HG02973 (cell line): ENCODE measurements at regions not wholly inside any gene's neighbourhood (a gene's known extent, or its start where the extent isn't known, plus 50 kb on each side); places are given as distances from the start of the nearest gene placed in this dataset.
"Not testable (repeated sequence)": the region's sequence is repeated elsewhere in the genome, so short reads cannot be mapped to it uniquely, and the experiment has no call there.

ENCODE experiments used
- ATAC-seq: cut with Tn5 transposase; IDR thresholded peaks from one replicate; pipeline ENCODE4 v1.9.1; 2021; ENCODE audit warnings: moderate library complexity; ENCODE audit not compliant: unreplicated experiment

DNA sequence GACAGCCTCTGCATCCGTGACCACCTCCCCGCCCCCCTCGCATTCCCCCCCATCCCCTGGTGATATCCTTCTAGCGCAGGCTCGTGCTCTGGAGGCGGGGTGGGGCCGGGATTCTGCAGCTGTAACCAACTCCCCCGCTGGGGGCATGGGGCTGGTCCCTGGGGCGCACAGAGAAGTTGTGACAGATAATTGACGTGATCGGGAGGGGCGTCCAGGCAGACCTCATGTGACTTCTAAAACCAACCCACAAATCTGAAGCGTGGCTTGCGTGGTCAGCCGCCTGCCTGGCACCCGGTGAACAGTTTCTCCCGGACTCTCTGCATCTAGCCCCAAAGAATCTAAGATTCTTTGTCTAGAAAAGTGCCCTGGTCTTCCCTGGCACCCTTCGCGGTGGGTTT lies 100.6 kb upstream of the IGF1R start:
- no peak for ATAC-seq

DNA sequence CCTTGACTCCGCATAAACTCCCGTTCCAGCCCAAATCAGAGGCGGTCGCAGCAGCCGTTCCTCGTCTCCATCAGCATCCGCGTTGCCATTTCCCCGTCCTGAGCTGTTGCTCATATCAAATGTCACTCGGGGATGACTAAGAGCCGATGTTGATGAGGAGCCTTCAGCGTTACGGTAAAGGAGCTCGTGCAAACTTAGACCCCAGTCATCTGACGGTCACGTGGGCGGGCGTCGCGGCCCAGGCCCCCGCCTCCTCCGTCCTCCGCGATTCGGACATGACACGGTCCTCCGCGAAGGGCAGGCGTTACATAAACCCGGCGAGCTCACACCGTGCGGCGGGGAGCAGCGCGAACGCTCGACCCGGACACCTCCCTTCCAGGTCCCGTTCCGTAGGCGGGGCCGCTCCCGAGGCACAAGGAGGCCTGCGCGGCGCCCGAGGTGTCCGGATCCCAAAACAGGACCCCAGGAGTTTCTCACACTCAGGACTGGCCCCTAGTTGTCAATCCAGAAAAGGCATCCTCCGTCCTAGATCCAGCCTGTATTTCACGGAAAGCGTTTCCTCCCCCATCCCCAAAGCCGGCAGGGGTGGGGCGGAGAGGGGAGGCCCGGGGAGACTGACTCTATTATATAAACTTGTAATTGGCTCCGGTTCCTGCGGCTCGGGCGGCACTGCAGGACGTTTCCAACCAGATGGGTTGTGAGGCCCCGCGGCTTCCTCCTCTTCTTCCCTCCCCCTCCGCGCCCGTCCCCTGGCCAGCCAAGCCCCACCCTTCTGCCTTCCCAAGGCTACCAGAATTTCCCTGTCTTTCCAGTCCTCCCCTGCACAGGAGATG lies 100.0 kb upstream of the IGF1R start:
- no peak for ATAC-seq

DNA sequence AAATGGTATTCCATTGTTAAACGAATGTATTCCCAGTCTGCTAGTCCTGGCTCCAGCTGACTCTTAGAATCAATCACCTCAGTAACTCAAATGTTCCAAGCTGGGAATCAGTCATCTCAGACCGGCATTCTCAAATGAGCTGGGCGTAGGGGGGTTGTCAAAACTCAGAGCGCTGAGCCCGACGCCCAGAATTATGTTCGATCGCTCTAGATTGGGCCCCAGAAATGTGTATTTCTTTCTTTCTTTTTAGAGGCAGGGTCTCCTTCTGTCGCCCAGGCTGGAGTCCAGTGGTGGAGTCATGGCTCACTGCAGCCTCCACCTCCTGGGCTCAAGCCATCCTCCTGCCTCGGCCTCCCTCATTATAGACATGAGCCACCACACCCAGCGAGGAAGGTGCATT lies 99.3 kb upstream of the IGF1R start:
- ATAC-seq, result no peak

DNA sequence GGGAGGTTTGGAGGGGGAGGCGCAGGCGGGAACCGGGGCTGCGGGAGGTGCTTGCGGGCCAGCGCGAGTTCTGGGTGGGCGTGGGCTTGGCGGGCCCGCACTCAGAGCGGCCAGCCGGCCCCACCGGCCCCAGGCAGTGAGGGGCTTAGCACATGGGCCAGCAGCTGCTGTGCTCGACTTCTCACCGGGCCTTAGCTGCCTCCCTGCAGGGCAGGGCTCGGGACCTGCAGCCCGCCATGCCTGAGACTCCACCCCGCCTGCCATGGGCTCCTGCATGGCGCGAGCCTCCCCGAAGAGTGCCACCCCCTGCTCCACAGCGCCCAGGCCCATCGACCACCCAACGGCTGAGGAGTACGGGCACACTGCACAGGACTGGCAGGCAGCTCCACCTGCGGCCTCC lies 98.6 kb upstream of the IGF1R start:
- no peak for ATAC-seq

DNA sequence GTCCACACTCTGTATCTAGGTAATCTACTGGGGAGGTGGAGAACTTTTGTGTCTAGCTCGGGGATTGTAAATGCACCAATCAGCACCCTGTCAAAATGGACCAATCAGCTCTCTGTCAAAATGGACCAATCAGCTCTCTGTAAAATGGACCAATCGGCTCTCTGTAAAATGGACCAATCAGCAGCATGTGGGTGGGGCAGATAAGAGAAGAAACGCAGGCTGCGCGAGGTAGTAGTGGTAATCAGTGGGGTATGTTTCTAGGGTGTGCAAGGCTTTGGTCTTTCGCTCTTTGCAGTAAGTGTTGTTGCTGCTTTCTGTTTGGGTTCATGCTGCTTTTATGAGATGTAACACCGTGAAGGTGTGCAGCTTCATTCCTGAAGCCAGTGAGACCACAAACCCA lies 98.0 kb upstream of the IGF1R start:
- ATAC-seq, result not testable (repeated sequence)

DNA sequence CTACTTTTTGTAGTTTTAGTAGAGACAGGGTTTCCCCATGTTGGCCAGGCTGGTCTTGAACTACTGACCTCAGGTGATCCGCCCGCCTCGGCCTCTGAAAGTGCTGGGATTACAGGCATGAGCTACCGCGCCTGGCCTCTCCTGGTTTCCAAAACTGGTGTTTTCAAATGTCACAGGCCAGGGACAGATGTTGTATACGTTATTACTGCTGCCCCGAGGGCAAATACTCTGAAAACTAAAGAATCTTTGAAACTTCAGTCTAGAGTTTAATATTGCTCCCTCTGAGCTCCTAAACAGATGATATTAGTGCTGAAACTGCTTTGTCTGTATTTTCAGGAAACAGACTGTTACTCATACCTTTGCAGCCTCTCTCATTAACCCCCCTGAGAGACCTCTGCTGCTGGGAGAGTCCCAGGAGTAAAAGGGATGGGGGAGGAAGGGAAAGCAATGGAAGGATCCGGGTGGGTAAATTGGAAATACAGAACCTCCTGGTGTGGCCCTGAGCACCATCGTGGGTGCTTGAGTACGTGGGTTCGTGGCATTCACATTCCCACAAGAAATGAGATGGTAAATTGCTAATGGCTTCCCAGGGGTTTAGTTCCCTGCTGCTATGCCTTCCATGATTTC lies 96.3 kb upstream of the IGF1R start:
- no peak for ATAC-seq

DNA sequence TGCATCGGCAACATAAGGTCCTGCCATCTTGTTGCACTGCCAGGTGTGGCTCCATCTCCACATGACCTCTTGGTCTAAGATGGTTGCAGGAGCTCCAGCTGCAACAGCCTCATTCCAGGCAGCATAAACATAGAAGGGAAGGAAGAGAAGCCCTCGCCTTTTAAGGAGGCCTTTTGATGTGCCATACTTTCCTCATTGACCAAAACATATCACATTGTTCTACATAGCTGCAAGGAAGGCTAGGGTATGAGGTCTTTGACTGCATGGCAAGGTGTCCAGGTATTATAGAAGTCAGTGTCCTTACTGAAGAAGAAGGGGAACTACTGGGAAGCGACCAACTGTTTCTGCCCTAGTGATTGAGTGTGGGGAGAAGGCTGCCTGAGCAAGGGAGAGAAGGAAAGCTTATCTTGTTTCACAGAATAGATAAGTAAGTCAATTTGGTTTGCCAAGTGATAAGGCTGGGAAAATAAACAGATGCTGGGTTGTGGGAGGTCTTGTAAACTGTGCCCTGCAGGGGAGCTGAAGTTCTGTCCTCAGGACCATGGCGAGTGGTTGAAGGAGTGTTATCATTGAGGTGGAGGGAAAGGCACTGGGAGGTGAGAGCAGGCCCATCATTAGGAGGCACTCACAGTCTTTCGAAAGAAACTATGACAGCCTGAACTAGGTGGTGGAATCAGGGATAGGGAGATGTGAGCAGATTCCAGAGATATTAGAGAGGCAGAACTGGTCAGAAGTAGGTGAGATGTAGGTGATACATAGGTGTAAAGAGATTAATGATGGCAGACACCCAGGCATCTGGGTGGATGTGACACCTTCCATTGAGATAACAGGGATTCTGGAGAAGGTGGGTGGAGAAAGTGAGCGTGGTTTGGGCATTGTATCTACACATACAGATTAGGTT lies 93.8 kb upstream of the IGF1R start:
- ATAC-seq, result no peak

DNA sequence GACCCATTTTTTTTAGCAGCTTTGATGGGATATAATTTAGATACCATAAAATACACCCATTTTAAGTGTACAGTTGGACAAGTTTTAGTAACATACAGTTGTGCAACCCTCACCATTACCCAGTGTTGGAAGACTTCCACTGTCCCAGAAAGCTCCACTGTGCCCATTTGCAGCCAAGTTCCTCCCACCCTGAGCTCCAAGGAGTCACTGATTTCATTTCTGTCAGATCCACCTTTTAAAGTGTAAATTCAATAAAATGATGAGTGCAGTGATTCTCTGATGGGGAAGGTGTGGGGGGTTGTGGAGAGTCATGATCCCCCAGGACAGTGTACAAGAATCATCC lies 93.2 kb upstream of the IGF1R start:
- ATAC-seq, result no peak

DNA sequence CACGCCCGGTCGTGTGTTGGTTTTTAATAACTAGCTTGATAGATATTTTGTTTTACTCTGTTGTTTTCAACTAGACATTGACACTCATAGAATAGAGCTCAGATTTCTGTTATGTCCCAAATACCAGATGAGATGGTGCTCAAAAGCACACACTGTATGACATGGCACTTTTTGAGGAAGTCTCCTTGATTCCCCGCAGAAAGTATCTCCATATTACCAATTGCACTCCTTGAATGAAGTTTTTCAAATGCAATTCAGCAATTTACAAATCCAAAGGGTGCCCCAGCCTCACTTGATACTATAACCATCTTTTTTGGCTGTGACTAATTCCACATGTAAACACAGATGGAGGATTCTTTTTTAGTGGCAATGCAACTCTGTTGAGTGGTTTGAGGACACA lies 92.0 kb upstream of the IGF1R start:
- ATAC-seq, result no peak

DNA sequence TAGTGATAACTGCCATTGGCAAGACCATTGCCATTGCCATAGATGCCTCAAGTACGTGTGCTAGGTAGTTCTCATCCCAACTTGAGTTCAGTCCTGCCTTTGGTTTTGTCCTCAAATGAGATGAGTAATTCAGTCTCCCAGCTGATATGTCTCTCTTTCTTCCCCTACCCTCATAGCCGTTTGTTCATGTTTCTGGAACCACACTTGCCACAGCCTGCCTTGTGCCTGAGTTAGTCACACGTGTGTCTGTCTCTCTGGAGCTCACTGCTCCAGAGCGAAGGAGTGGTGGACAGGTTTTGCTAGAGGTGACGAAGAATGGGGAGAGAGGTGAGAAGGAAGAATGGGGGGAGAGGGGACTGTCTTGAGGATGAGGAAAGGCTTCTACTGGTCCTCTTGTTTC lies 88.0 kb upstream of the IGF1R start:
- ATAC-seq, result no peak

DNA sequence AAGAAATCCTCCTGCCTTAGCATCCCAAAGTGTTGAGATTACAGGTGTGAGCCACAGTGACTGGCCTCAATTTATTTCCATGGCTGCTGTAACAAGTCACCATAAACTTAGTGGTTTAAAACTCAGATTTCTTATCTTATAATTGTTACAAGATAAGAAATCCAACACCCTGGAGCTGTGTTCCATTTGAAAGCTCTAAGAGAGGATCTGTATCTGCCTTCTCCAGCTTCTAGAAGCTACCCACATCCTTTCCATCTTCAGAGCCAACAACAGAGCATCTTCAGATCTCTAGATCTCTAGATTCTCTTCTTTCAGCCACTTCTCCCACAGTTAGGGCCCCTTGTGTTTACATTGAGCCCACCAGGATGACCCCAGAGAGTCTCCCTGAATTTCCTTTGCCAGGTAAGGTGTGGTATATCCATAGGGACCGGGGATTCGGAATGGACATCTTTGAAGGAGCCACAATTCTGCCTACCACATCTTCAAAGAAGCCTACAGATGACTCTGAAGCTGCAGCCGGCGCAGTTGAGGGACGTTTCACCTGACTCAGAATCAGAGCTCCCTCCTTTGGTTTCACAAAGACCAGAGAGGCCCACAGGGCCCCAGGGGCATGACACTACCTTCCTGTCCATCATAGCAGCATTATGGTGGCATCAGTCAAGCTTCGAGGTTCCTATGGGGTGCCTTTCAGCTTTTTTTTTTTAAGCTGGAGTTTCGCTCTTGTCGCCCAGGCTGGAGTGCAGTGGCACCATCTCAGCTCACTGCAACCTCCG lies 87.0 kb upstream of the IGF1R start:
- no peak for ATAC-seq

DNA sequence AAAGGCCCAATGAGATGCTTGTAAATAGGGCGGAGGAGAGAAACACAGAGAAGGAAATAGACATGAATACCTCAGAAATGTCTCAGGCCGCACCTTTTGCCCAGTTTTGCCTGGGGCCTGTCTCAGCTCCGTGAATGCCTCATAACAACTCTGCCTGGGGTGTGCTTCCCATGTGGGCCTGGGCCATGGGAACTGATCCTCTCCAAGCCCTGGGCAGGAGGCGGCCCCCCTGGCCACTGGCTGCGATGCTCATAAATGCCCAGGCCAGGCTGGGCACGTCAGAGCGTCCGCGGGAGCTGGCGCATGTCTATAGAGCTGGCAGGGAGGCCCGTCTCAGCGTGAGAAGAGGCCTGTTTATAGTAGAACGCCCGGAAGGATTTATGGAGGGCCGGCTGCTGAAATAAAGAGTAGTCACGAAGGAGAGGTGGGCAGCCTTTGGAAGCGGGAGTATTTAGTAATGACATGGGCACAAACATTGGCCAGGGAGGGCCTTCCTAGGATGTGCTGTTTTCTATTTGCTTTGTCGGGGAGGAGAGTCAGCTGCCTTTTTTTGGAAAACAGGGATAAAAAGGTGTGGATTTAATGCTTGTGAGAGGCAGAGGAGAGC lies 85.9 kb upstream of the IGF1R start:
- no peak for ATAC-seq

DNA sequence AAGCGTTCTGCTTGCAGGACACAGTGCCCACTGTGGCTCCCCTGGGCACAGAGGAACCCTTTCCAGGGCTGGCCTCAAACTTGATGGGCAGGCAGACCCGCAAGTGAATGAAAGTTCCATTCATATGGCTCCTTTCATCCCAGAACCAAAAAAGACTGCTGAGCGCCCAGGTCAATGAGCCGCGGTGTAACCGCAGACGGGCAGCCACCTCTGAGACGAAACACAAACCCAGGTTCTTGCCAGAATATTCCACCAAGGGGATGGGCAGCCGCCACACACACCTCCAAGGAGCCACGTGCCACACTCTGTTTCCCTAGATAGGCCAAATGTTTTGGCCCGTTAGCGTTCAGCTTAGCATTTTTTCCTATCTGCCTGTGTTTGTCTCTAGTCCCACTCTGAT lies 82.8 kb upstream of the IGF1R start:
- no peak for ATAC-seq

DNA sequence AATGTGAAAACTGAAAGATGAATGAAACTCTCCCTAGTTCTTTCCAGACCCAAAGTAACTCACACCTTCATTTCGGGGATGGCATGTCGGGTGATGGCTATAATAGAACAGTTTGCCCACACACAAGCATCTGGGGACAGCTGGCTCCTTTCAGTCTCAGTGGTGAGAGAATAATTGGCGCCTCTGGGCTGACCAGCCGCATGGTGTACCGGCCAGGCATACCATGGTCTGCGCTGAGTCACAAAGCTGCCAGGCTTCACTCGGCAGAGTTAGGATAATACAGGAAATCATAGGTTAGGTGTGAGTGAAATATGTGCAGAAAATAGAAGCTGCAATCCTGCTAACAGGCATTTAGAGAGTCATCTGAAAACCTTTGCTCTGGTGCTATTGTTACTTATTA lies 80.4 kb upstream of the IGF1R start:
- ATAC-seq, result no peak

DNA sequence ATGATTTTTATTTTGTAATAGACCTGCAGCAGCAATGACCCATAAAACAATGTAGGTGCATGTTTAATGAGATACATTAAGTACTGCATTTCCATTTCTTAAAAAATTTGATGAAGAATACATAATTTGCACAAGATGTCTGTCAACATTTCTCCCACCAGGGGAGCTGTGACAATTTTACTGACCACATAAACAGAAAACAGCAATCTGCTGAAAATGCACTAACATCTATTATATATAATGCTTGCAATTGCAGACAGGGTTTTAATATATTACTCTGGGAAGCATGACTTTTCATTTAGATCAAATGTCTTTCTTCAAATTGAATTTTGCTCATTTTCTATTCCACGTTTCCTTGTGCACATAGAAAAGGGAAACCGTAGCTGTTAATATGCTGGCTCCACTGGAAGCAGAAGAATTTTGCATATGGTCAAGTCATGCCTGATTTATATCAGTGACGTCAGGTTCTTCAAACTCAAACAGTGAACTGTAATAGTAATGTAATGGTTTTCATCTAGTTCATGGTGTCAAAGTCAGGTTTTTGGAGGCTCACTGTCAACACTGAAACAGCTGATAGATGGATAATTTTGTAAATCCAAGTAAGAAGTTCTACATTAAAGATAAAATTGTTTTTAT lies 79.8 kb upstream of the IGF1R start:
- ATAC-seq, result no peak

DNA sequence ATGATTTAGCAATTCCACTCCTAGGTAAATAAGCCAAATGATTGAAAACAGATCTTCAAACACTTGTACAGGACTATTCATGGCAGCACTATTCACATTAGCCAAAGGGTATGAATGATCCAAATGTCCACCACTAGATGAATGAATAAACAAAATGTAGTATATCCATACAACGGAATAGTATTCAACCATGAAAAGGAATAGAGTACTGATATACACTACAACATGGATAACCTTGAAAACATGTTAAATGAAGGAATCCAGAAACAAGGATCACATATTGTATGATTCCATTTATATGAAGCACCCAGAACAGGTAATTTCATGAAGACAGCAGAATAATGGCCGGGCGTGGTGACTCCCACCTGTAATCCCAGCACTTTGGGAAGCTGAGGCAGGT lies 78.2 kb upstream of the IGF1R start:
- no peak for ATAC-seq

DNA sequence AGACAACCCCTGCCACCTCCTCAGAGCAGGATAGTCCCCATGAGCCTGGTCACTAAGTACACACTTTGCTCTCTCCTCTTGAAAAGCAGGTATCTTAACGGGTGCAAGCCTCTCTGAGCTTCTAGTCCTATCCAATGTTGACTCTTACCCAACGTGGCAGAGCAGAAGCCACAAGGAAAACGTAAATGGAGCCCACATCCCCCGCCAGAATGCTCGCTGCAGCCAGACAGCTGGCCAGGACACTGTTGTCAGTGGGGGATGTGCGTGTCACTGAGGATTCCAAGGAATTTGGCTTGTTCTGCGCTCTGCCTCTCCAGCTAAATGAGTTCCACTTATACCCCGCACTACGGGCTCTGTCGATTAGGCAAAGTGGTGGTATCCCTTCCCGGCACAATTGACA lies 67.8 kb upstream of the IGF1R start:
- ATAC-seq, result no peak

DNA sequence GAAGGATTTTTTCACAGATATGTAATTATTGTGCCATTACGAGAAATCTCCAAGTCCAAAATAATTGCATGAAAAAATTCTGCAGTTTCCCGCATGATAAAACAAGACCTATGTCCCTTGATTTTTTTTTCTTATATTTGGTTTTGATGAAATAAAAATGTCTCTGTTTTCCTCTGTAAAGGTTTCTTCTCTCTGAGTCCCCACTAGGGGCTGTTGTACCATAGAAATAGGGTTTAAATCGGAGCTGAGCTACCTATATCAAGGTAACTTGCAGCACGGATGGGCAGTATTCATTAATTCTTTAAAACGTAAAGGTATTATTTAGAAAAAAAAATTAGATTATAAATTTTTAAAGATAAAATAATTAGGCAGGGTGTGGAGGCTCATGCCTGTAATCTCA lies 66.6 kb upstream of the IGF1R start:
- no peak for ATAC-seq

DNA sequence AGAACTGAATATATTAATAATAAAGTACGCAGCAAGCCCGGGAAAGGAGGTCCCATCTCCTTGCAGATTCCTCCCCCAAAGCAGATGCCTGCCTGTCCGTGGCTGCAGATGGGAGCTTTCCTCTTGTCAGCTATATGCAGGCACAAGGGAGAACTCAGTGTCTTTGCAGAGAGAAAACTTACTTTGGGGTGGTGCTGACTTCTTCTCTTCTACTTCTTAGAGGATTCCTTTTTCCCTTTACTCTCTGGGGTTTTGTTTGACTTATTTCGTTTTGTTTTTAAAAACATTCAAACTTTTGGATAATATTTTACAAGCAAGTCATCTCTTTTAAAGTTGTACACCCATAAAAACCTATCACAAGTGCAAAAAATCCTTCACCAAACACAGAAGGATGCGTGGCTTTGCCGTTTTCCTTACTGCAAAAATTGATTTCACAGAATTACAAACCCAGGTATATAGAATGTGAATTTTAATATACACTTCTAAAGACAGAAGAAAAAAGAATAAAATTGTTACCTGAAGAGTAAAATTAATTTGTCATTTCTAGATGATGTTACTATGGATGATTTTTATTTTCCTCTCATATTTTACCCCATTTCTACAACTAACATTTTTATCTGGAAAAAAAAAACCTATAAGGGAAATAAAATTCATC lies 65.3 kb upstream of the IGF1R start:
- no peak for ATAC-seq
